Neural cell (in vitro differentiated cells): ENCODE measurements at regions not wholly inside any gene's neighbourhood (a gene's known extent, or its start where the extent isn't known, plus 50 kb on each side); places are given as distances from the start of the nearest gene placed in this dataset.

Source experiments
- CTCF ChIP-seq: fragments of 450-650 bp; IDR thresholded peaks from 2 replicates; pipeline ENCODE4 v1.5.1; 2014; ENCODE audit warnings: antibody characterized with exemption, mild to moderate bottlenecking, moderate library complexity; ENCODE audit not compliant: poor library complexity, severe bottlenecking
- EP300 ChIP-seq: fragments of 450-650 bp; conservative IDR thresholded peaks from 2 replicates; pipeline ENCODE4 v1.6.1; 2014; ENCODE audit warnings: antibody characterized with exemption, mild to moderate bottlenecking, moderate library complexity; ENCODE audit not compliant: poor library complexity, severe bottlenecking
- EZH2 ChIP-seq: fragments of 200-600, 300-800 bp; shearing (Covaris generic), sonication (generic); IDR thresholded peaks from 2 replicates; pipeline ENCODE4 v1.6.1; 2014; ENCODE audit warnings: antibody characterized with exemption, low read length, borderline replicate concordance, mild to moderate bottlenecking; ENCODE audit not compliant: insufficient read depth, poor library complexity, severe bottlenecking
- MXI1 ChIP-seq: fragments of 450-650 bp; conservative IDR thresholded peaks from 2 replicates; pipeline ENCODE4 v1.6.1; 2014; ENCODE audit warnings: antibody characterized with exemption, mild to moderate bottlenecking; ENCODE audit not compliant: poor library complexity, severe bottlenecking
- POLR2AphosphoS5 ChIP-seq: IDR thresholded peaks from 2 replicates; pipeline ENCODE4 v1.6.1; 2012
- RAD21 ChIP-seq: fragments of 450-650 bp; conservative IDR thresholded peaks from 2 replicates; pipeline ENCODE4 v1.6.1; 2014; ENCODE audit warnings: antibody characterized with exemption, mild to moderate bottlenecking, moderate library complexity
- TAF1 ChIP-seq: IDR thresholded peaks from 2 replicates; pipeline ENCODE4 v1.6.1; 2012; ENCODE audit warnings: low read depth

GRCh38 chr1:37156646-37157045 lies 122.3 kb upstream of the GRIK3 start:
- TF ChIP-seq EZH2 (no peak), CTCF (no peak), POLR2AphosphoS5 (no peak), MXI1 (no peak), EP300 (no peak), RAD21 (no peak), TAF1 (no peak)
